ENCODE measurements at regions not wholly inside any gene's neighbourhood (a gene's known extent, or its start where the extent isn't known, plus 50 kb on each side); places are given as distances from the start of the nearest gene placed in this dataset.

GRCh38 chr10:33721509-33721908, 387.0 kb upstream of the NRP1 start:
- Histone ChIP-seq H3K9me3 (peaks cover 0 to 9% (median 0%) of the 10 kb centered on the region in 4 donors), H3K4me1 (peaks cover 0 to 4% (median 0%) of the 10 kb centered on the region in 4 donors), H3K36me3 (no peaks in the 10 kb centered on the region), H3K27me3 (no peaks in the 10 kb centered on the region), H3K4me3 (no peak overlapping the region), H3K27ac (no peak overlapping the region)
- WGBS, 5 donors = 89 to 93% (median 92%) methylated on average over 7 of the region's 7 CpGs
- TF ChIP-seq POLR2AphosphoS5 (IDR thresholded peaks at IDR 0.05) (no peak), EP300 (IDR thresholded peaks at IDR 0.05) (no peak), CTCF (IDR thresholded peaks at IDR 0.05) (no peak), POLR2A (IDR thresholded peaks at IDR 0.05) (no peak)
- DNase-seq = no peak
- intact Hi-C loops (cut with DNase I; ENCODE audit: low total_unique reads) = no loop called here

- H3K36me3 ChIP-seq = no peaks in the 10 kb centered on the region
- H3K4me3 ChIP-seq = no peak overlapping the region
- no peaks in the 10 kb centered on the region for H3K27me3 ChIP-seq
- H3K9me3 ChIP-seq = peaks cover 0 to 9% (median 0%) of the 10 kb centered on the region in 4 donors
- peaks cover 0 to 4% (median 0%) of the 10 kb centered on the region in 4 donors for H3K4me1 ChIP-seq
- intact Hi-C loops (cut with DNase I; ENCODE audit: low total_unique reads) = no loop called here
- TF ChIP-seq POLR2AphosphoS5 (IDR thresholded peaks at IDR 0.05) = no peak
- TF ChIP-seq POLR2A (IDR thresholded peaks at IDR 0.05) = no peak
- no peak for TF ChIP-seq EP300 (IDR thresholded peaks at IDR 0.05)
- TF ChIP-seq CTCF (IDR thresholded peaks at IDR 0.05) = no peak
- no peak overlapping the region for H3K27ac ChIP-seq
- WGBS, 5 donors = 78 to 94% (median 89%) methylated on average over 2 of the region's 2 CpGs
- no peak for DNase-seq
Measured at GRCh38 chr10:33720161-33720560, 385.7 kb upstream of the NRP1 start.

GRCh38 chr10:33719005-33719703, 384.7 kb upstream of the NRP1 start:
- Histone ChIP-seq H3K27me3 (no peaks in the 10 kb centered on the region), H3K27ac (no peak overlapping the region), H3K36me3 (no peaks in the 10 kb centered on the region), H3K4me3 (no peak overlapping the region), H3K4me1 (peaks cover 0 to 4% (median 0%) of the 10 kb centered on the region in 4 donors), H3K9me3 (peaks cover 0 to 9% (median 0%) of the 10 kb centered on the region in 4 donors)
- intact Hi-C loops (cut with DNase I; ENCODE audit: low total_unique reads) = no loop called here
- TF ChIP-seq CTCF (IDR thresholded peaks at IDR 0.05) = no peak
- no peak for TF ChIP-seq EP300 (IDR thresholded peaks at IDR 0.05)
- no peak for TF ChIP-seq POLR2A (IDR thresholded peaks at IDR 0.05)
- no peak for TF ChIP-seq POLR2AphosphoS5 (IDR thresholded peaks at IDR 0.05)
- WGBS, 5 donors = 49 to 60% (median 56%) methylated on average over 7 to 8 of the region's 8 CpGs
- peak in 1 of 2 donors; percentile 17 for DNase-seq

GRCh38 chr10:33716501-33717267, 382.2 kb upstream of the NRP1 start:
- no peak overlapping the region for H3K4me3 ChIP-seq
- H3K27ac ChIP-seq = no peak overlapping the region
- H3K36me3 ChIP-seq = no peaks in the 10 kb centered on the region
- TF ChIP-seq POLR2AphosphoS5 (IDR thresholded peaks at IDR 0.05) = peak in 2 of 3 donors; percentile 28 to 69
- no peak for TF ChIP-seq EP300 (IDR thresholded peaks at IDR 0.05)
- TF ChIP-seq POLR2A (IDR thresholded peaks at IDR 0.05) = no peak
- TF ChIP-seq CTCF (IDR thresholded peaks at IDR 0.05) = no peak
- H3K9me3 ChIP-seq = peaks cover 0 to 9% (median 0%) of the 10 kb centered on the region in 4 donors
- H3K4me1 ChIP-seq = peaks cover 0 to 4% (median 0%) of the 10 kb centered on the region in 4 donors
- intact Hi-C loops (cut with DNase I; ENCODE audit: low total_unique reads) = no loop called here
- peak in 1 of 2 donors; percentile 35 for DNase-seq
- no peaks in the 10 kb centered on the region for H3K27me3 ChIP-seq
- WGBS, 5 donors = 53 to 73% (median 63%) methylated on average over 2 of the region's 2 CpGs

Data from stomach (tissue), 8 donors.